Dendritic cell treated with granulocyte-macrophage colony-stimulating factor and Interleukin-4, amounts not matched to agents 40 ng/mL and 50 ng/mL, for 4 days (primary cell): ENCODE measurements at regions not wholly inside any gene's neighbourhood (a gene's known extent, or its start where the extent isn't known, plus 50 kb on each side); places are given as distances from the start of the nearest gene placed in this dataset.

Experiments used
- H3K27ac Mint-ChIP-seq: one replicate; pipeline ENCODE4 v1.8.0; 2022; ENCODE audit warnings: mild to moderate bottlenecking, mixed read lengths
- H3K27me3 Mint-ChIP-seq: one replicate; pipeline ENCODE4 v1.8.0; 2022; ENCODE audit warnings: mild to moderate bottlenecking, mixed read lengths
- H3K36me3 Mint-ChIP-seq: one replicate; pipeline ENCODE4 v1.8.0; 2022; ENCODE audit warnings: low read depth, mixed read lengths
- H3K4me1 Mint-ChIP-seq: one replicate; pipeline ENCODE4 v1.8.0; 2022; ENCODE audit warnings: low read depth, mixed read lengths
- H3K4me3 Mint-ChIP-seq: one replicate; pipeline ENCODE4 v1.8.0; 2022; ENCODE audit warnings: mild to moderate bottlenecking, moderate library complexity, mixed read lengths
- H3K9me3 Mint-ChIP-seq: one replicate; pipeline ENCODE4 v1.8.0; 2022; ENCODE audit warnings: mixed read lengths
- intact Hi-C: fragments of 100-400 bp; cut with micrococcal nuclease; formaldehyde crosslinking; loops from one replicate; pipeline ENCODE4 v1.15.0; 2022

GRCh38 chr2:156803967-156804366 lies 367.8 kb downstream of the GPD2 start:
- H3K36me3 Mint-ChIP-seq = no peaks in the 10 kb centered on the region
- no peak overlapping the region for H3K4me3 Mint-ChIP-seq
- H3K27ac Mint-ChIP-seq = no peak overlapping the region
- intact Hi-C loops = no loop called here
- no peaks in the 10 kb centered on the region for H3K9me3 Mint-ChIP-seq
- peaks cover 4% of the 10 kb centered on the region for H3K27me3 Mint-ChIP-seq
- no peaks in the 10 kb centered on the region for H3K4me1 Mint-ChIP-seq

- no peaks in the 10 kb centered on the region for H3K27me3 Mint-ChIP-seq
- no peaks in the 10 kb centered on the region for H3K9me3 Mint-ChIP-seq
- no peak overlapping the region for H3K27ac Mint-ChIP-seq
- intact Hi-C loops = no loop called here
- H3K4me1 Mint-ChIP-seq = no peaks in the 10 kb centered on the region
- H3K4me3 Mint-ChIP-seq = no peak overlapping the region
- H3K36me3 Mint-ChIP-seq = no peaks in the 10 kb centered on the region
Observed at GRCh38 chr2:156810094-156810493, 373.9 kb downstream of the GPD2 start.

GRCh38 chr2:156812496-156812895 lies 376.3 kb downstream of the GPD2 start:
- Mint-ChIP-seq H3K36me3 (no peaks in the 10 kb centered on the region), H3K27me3 (no peaks in the 10 kb centered on the region)
- intact Hi-C loops = no loop called here

GRCh38 chr2:156817430-156817829 lies 381.3 kb downstream of the GPD2 start:
- Mint-ChIP-seq H3K36me3 (no peaks in the 10 kb centered on the region), H3K27me3 (no peaks in the 10 kb centered on the region), H3K4me1 (no peaks in the 10 kb centered on the region), H3K4me3 (no peak overlapping the region), H3K9me3 (no peaks in the 10 kb centered on the region), H3K27ac (no peak overlapping the region)
- intact Hi-C loops = no loop called here

More at GRCh38 chr2:156812496-156812895, 376.3 kb downstream of the GPD2 start:
- H3K9me3 Mint-ChIP-seq = no peaks in the 10 kb centered on the region
- no peak overlapping the region for H3K27ac Mint-ChIP-seq
- H3K4me1 Mint-ChIP-seq = no peaks in the 10 kb centered on the region
- no peak overlapping the region for H3K4me3 Mint-ChIP-seq

DNA sequence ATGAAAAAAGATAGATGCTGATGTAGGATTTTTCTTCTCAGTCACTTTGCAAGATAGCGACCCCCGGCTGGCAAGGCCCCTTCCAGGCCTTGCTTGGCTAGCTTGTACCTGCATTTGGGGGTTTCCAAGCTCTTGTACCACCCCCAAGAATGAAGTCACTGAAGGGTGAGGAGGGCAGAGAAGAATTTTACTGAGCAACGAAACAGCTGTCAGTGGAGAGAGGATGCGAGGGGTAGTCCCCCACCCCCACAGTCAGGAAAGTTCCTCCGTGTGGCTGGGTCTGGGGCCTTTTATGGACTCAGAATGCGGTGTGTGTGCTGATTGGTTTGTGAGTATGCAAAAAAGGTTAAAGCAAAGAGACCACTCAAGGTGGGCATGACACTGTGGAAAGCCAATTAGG lies 382.0 kb downstream of the GPD2 start:
- intact Hi-C loops = no loop called here
- Mint-ChIP-seq H3K9me3 (no peaks in the 10 kb centered on the region), H3K27me3 (no peaks in the 10 kb centered on the region), H3K27ac (no peak overlapping the region), H3K4me1 (no peaks in the 10 kb centered on the region), H3K36me3 (no peaks in the 10 kb centered on the region), H3K4me3 (no peak overlapping the region)

DNA sequence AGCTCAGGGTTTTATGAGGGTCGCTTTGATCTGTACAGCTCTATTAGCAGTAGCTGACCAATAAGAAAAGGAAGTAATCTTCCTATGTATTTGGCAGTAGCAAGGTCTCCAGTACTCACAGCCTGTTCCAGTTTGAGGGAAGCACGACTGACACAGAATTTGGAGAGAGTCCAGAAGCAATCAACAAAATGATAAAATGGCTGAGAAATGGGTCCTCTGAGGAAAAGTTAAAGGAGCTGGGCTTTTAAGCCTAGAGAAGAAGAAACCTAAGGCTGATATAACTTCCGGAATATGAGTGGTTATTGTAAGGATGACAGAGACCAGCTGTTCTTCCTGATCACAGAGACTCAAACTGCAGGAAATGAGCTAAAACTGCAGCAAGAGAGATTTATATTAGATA lies 382.8 kb downstream of the GPD2 start:
- intact Hi-C loops = no loop called here
- H3K27ac Mint-ChIP-seq = no peak overlapping the region
- no peak overlapping the region for H3K4me3 Mint-ChIP-seq
- no peaks in the 10 kb centered on the region for H3K27me3 Mint-ChIP-seq
- H3K4me1 Mint-ChIP-seq = no peaks in the 10 kb centered on the region
- no peaks in the 10 kb centered on the region for H3K9me3 Mint-ChIP-seq
- H3K36me3 Mint-ChIP-seq = no peaks in the 10 kb centered on the region

GRCh38 chr2:156826341-156826933 lies 390.3 kb downstream of the GPD2 start:
- Mint-ChIP-seq H3K27ac (no peak overlapping the region), H3K4me1 (no peaks in the 10 kb centered on the region), H3K36me3 (no peaks in the 10 kb centered on the region), H3K4me3 (no peak overlapping the region), H3K27me3 (no peaks in the 10 kb centered on the region), H3K9me3 (no peaks in the 10 kb centered on the region)
- intact Hi-C loops = no loop called here

GRCh38 chr2:156834431-156834830 lies 398.3 kb downstream of the GPD2 start:
- intact Hi-C loops = no loop called here

DNA sequence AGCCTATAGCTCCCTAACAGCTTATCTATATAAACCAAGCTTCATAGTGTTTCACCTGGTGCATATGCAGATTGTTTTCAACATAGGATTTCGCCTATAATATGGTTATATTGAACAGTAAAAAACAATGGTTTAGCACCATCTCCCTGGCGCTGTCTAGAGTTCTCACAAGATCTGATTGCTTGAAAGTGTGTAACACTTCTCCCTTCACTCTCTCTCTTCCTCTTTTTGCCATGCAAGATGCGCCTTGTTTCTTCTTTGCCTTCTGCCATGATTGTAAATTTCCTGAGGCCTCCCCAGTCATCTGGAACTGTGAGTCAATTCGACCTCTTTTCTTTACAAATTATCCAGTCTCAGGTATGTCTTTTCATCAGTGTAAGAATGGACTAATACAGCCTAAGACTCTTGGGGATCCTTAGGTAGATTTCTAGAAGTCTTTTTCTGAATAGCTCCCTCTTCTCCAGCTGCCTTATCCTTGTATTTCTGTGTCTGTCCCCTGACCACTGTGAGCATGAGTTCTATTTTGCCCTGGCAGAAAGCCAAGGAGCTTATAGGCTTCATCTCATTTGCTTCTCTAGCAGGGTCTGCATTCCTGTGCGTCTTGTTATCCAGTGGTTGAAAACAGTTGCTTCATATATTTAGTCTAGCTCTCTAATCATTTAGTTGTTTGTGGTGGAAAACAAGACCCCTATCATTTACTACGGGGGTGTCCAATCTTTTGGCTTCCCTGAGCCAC lies 401.6 kb downstream of the GPD2 start:
- intact Hi-C loops = no loop called here
- no peak overlapping the region for H3K4me3 Mint-ChIP-seq
- H3K4me1 Mint-ChIP-seq = no peaks in the 10 kb centered on the region
- no peaks in the 10 kb centered on the region for H3K27me3 Mint-ChIP-seq
- no peak overlapping the region for H3K27ac Mint-ChIP-seq
- H3K36me3 Mint-ChIP-seq = no peaks in the 10 kb centered on the region
- H3K9me3 Mint-ChIP-seq = peaks cover 14% of the 10 kb centered on the region

More at GRCh38 chr2:156834431-156834830, 398.3 kb downstream of the GPD2 start:
- Mint-ChIP-seq H3K27me3 (no peaks in the 10 kb centered on the region), H3K4me3 (no peak overlapping the region), H3K4me1 (no peaks in the 10 kb centered on the region), H3K9me3 (peaks cover 14% of the 10 kb centered on the region), H3K36me3 (no peaks in the 10 kb centered on the region), H3K27ac (no peak overlapping the region)

GRCh38 chr2:156841321-156841720 lies 405.1 kb downstream of the GPD2 start:
- intact Hi-C loops = no loop called here
- no peaks in the 10 kb centered on the region for H3K27me3 Mint-ChIP-seq
- H3K9me3 Mint-ChIP-seq = peaks cover 14% of the 10 kb centered on the region
- H3K4me3 Mint-ChIP-seq = no peak overlapping the region
- no peak overlapping the region for H3K27ac Mint-ChIP-seq
- H3K4me1 Mint-ChIP-seq = no peaks in the 10 kb centered on the region
- no peaks in the 10 kb centered on the region for H3K36me3 Mint-ChIP-seq

GRCh38 chr2:156845806-156846558 lies 409.8 kb downstream of the GPD2 start:
- intact Hi-C loops = no loop called here
- Mint-ChIP-seq H3K4me1 (no peaks in the 10 kb centered on the region), H3K27me3 (no peaks in the 10 kb centered on the region), H3K4me3 (no peak overlapping the region), H3K36me3 (no peaks in the 10 kb centered on the region), H3K27ac (no peak overlapping the region), H3K9me3 (no peaks in the 10 kb centered on the region)

- Mint-ChIP-seq H3K27ac (no peak overlapping the region), H3K4me1 (no peaks in the 10 kb centered on the region), H3K36me3 (no peaks in the 10 kb centered on the region), H3K27me3 (no peaks in the 10 kb centered on the region), H3K4me3 (no peak overlapping the region), H3K9me3 (no peaks in the 10 kb centered on the region)
- intact Hi-C loops = no loop called here
Observed at GRCh38 chr2:156852210-156852609, 405.3 kb upstream of the GALNT5 start.

- no peak overlapping the region for H3K27ac Mint-ChIP-seq
- no peaks in the 10 kb centered on the region for H3K27me3 Mint-ChIP-seq
- H3K36me3 Mint-ChIP-seq = no peaks in the 10 kb centered on the region
- no peaks in the 10 kb centered on the region for H3K4me1 Mint-ChIP-seq
- H3K9me3 Mint-ChIP-seq = no peaks in the 10 kb centered on the region
- intact Hi-C loops = no loop called here
- H3K4me3 Mint-ChIP-seq = no peak overlapping the region
Observed at GRCh38 chr2:156852681-156853080, 404.8 kb upstream of the GALNT5 start.

DNA sequence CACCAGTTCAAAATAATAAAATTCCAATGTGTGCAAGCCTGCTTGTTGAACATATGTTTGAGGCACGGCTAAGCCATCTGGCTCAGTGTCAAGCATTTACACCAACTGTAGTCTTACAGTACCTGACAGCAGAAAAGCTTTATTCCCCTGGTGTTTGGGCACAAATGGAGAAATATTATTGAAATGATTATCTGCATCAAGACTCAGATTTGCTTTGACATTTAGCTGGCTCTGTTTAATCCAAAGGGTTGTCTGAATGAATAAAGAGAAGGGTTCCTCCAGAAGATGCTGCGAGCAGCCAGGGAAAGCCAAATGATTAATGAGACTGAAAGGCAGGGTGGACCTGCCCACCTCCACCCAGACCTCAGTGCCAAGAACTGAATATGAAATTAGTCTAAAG lies 393.2 kb upstream of the GALNT5 start:
- H3K9me3 Mint-ChIP-seq = no peaks in the 10 kb centered on the region
- no peaks in the 10 kb centered on the region for H3K4me1 Mint-ChIP-seq
- intact Hi-C loops = no loop called here
- H3K27ac Mint-ChIP-seq = no peak overlapping the region
- no peak overlapping the region for H3K4me3 Mint-ChIP-seq
- no peaks in the 10 kb centered on the region for H3K36me3 Mint-ChIP-seq
- H3K27me3 Mint-ChIP-seq = no peaks in the 10 kb centered on the region
